H1 (cell line): ENCODE measurements at regions not wholly inside any gene's neighbourhood (a gene's known extent, or its start where the extent isn't known, plus 50 kb on each side); places are given as distances from the start of the nearest gene placed in this dataset.

Experiments used
- ASH2L ChIP-seq: fragments of 200-600, 300-600 bp; sonication (generic); IDR thresholded peaks from one replicate; pipeline ENCODE4 v1.7.1; 2017; ENCODE audit warnings: low read length
- CHD1 ChIP-seq: IDR thresholded peaks from 2 replicates; pipeline ENCODE4 v1.6.1; 2012; ENCODE audit warnings: low read depth, low read length, improper control_type of control experiment
- HDAC2 ChIP-seq, 2 experiments: fragments of 300-600 bp in 1 of 2; sonication (generic) in 1 of 2; IDR thresholded peaks; 2 replicates each; pipeline ENCODE4 v1.6.1; 2011 to 2012; ENCODE audit warnings: low read depth in 2 of 2, low read length in 2 of 2, mild to moderate bottlenecking in 2 of 2, moderate library complexity in 2 of 2, borderline replicate concordance in 1 of 2, inconsistent platforms in 1 of 2
- JUND ChIP-seq: IDR thresholded peaks from 2 replicates; pipeline ENCODE4 v1.6.1; 2011; ENCODE audit warnings: mild to moderate bottlenecking, improper control_type of control experiment, low read length
- KDM5A ChIP-seq: fragments of 200-600 bp; IDR thresholded peaks from 2 replicates; pipeline ENCODE4 v1.7.1; 2012; ENCODE audit warnings: mild to moderate bottlenecking, low read length, inconsistent platforms, mixed read lengths
- RBBP5 ChIP-seq: IDR thresholded peaks from 2 replicates; pipeline ENCODE4 v1.7.1; 2012; ENCODE audit warnings: low read depth, mild to moderate bottlenecking, inconsistent platforms, low read length, moderate library complexity, borderline replicate concordance
- RFX5 ChIP-seq: IDR thresholded peaks from 2 replicates; pipeline ENCODE4 v1.6.1; 2011; ENCODE audit warnings: low read depth, low read length, improper control_type of control experiment, borderline replicate concordance
- RXRA ChIP-seq: IDR thresholded peaks from 2 replicates; pipeline ENCODE4 v1.6.1; 2011; ENCODE audit warnings: low read depth, mild to moderate bottlenecking, low read length, moderate library complexity; ENCODE audit not compliant: insufficient read depth
- TAF1 ChIP-seq: IDR thresholded peaks from 2 replicates; pipeline ENCODE4 v1.6.1; 2011; ENCODE audit warnings: mild to moderate bottlenecking, low read depth, low read length
- TAF7 ChIP-seq: optimal IDR thresholded peaks from 2 replicates; pipeline ENCODE3; 2011; ENCODE audit warnings: low read depth, mild to moderate bottlenecking, inconsistent platforms, low read length, moderate library complexity, borderline replicate concordance
- TBP ChIP-seq: IDR thresholded peaks from 2 replicates; pipeline ENCODE4 v1.6.1; 2011; ENCODE audit warnings: low read depth, low read length, improper control_type of control experiment
- TCF12 ChIP-seq: IDR thresholded peaks from 2 replicates; pipeline ENCODE4 v1.6.1; 2011; ENCODE audit warnings: low read depth, mild to moderate bottlenecking, low read length
- TF ChIP-seq, protein P1 (sequence below): fragments of 300-600 bp; sonication (generic); IDR thresholded peaks from 2 replicates; pipeline ENCODE4 v1.7.1; 2012; ENCODE audit warnings: low read length, moderate library complexity, mild to moderate bottlenecking, inconsistent platforms; ENCODE audit not compliant: insufficient replicate concordance

DNA sequence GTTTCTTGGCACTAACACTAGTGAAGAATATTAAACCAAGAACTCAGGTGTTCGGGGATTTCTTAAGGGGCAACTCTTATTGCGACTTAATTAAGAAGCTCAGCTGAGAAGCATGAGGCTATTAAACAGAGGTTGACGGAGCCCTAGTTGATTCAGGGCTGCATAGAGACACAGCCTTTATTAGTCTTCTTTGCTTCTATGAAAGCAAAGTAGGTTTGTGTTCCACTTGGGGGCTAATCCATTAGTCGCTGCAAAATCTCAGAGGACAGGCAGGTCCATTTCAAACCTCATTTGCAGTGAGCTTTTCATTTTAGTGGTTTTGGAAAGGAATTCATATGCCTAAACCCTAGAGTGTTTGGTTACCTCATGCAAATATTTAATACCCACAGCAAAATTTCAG lies 506.6 kb upstream of the SULF2 start (continued):
- TF ChIP-seq, protein P1, sequence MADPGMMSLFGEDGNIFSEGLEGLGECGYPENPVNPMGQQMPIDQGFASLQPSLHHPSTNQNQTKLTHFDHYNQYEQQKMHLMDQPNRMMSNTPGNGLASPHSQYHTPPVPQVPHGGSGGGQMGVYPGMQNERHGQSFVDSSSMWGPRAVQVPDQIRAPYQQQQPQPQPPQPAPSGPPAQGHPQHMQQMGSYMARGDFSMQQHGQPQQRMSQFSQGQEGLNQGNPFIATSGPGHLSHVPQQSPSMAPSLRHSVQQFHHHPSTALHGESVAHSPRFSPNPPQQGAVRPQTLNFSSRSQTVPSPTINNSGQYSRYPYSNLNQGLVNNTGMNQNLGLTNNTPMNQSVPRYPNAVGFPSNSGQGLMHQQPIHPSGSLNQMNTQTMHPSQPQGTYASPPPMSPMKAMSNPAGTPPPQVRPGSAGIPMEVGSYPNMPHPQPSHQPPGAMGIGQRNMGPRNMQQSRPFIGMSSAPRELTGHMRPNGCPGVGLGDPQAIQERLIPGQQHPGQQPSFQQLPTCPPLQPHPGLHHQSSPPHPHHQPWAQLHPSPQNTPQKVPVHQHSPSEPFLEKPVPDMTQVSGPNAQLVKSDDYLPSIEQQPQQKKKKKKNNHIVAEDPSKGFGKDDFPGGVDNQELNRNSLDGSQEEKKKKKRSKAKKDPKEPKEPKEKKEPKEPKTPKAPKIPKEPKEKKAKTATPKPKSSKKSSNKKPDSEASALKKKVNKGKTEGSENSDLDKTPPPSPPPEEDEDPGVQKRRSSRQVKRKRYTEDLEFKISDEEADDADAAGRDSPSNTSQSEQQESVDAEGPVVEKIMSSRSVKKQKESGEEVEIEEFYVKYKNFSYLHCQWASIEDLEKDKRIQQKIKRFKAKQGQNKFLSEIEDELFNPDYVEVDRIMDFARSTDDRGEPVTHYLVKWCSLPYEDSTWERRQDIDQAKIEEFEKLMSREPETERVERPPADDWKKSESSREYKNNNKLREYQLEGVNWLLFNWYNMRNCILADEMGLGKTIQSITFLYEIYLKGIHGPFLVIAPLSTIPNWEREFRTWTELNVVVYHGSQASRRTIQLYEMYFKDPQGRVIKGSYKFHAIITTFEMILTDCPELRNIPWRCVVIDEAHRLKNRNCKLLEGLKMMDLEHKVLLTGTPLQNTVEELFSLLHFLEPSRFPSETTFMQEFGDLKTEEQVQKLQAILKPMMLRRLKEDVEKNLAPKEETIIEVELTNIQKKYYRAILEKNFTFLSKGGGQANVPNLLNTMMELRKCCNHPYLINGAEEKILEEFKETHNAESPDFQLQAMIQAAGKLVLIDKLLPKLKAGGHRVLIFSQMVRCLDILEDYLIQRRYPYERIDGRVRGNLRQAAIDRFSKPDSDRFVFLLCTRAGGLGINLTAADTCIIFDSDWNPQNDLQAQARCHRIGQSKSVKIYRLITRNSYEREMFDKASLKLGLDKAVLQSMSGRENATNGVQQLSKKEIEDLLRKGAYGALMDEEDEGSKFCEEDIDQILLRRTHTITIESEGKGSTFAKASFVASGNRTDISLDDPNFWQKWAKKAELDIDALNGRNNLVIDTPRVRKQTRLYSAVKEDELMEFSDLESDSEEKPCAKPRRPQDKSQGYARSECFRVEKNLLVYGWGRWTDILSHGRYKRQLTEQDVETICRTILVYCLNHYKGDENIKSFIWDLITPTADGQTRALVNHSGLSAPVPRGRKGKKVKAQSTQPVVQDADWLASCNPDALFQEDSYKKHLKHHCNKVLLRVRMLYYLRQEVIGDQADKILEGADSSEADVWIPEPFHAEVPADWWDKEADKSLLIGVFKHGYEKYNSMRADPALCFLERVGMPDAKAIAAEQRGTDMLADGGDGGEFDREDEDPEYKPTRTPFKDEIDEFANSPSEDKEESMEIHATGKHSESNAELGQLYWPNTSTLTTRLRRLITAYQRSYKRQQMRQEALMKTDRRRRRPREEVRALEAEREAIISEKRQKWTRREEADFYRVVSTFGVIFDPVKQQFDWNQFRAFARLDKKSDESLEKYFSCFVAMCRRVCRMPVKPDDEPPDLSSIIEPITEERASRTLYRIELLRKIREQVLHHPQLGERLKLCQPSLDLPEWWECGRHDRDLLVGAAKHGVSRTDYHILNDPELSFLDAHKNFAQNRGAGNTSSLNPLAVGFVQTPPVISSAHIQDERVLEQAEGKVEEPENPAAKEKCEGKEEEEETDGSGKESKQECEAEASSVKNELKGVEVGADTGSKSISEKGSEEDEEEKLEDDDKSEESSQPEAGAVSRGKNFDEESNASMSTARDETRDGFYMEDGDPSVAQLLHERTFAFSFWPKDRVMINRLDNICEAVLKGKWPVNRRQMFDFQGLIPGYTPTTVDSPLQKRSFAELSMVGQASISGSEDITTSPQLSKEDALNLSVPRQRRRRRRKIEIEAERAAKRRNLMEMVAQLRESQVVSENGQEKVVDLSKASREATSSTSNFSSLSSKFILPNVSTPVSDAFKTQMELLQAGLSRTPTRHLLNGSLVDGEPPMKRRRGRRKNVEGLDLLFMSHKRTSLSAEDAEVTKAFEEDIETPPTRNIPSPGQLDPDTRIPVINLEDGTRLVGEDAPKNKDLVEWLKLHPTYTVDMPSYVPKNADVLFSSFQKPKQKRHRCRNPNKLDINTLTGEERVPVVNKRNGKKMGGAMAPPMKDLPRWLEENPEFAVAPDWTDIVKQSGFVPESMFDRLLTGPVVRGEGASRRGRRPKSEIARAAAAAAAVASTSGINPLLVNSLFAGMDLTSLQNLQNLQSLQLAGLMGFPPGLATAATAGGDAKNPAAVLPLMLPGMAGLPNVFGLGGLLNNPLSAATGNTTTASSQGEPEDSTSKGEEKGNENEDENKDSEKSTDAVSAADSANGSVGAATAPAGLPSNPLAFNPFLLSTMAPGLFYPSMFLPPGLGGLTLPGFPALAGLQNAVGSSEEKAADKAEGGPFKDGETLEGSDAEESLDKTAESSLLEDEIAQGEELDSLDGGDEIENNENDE, result no peak
- TF ChIP-seq RBBP5 (no peak), RFX5 (no peak), TAF7 (no peak), CHD1 (no peak), RXRA (no peak), ASH2L (no peak), TBP (no peak), HDAC2 (IDR thresholded peaks at IDR 0.05; ENCODE audit: borderline replicate concordance in 1 of 2, low read depth in 2 of 2, low read length in 2 of 2) (no peak), JUND (no peak), KDM5A (no peak), TCF12 (no peak), TAF1 (no peak)
